GM12874 (cell line): ENCODE measurements at regions not wholly inside any gene's neighbourhood (a gene's known extent, or its start where the extent isn't known, plus 50 kb on each side); places are given as distances from the start of the nearest gene placed in this dataset.

Experiments
- TF ChIP-seq, protein P1 (sequence below): IDR thresholded peaks from 2 replicates; pipeline ENCODE4 v1.5.1; 2011; ENCODE audit warnings: low read depth, mild to moderate bottlenecking, control low read depth, low read length, moderate library complexity; ENCODE audit not compliant: insufficient read depth

DNA sequence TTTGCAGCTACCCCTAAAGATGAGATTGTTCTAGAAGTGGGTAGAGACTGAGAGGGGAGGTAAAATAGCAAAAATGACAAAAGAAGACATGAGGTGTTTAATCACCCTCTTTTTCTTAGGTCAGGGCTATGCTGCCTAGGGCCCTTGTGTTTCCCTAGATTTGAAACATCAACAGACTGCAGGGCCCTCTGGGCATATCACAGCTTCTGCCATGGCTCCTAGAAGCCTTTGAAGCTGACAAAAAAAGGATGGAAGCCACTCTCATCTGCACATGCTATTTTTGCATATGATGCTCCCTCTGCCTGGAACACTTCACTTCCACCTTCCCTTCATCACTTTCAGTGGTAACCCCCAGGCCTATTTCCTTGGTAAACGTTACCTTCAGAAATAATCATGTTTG lies 68.1 kb downstream of the BTG1 start:
- TF ChIP-seq, protein P1, sequence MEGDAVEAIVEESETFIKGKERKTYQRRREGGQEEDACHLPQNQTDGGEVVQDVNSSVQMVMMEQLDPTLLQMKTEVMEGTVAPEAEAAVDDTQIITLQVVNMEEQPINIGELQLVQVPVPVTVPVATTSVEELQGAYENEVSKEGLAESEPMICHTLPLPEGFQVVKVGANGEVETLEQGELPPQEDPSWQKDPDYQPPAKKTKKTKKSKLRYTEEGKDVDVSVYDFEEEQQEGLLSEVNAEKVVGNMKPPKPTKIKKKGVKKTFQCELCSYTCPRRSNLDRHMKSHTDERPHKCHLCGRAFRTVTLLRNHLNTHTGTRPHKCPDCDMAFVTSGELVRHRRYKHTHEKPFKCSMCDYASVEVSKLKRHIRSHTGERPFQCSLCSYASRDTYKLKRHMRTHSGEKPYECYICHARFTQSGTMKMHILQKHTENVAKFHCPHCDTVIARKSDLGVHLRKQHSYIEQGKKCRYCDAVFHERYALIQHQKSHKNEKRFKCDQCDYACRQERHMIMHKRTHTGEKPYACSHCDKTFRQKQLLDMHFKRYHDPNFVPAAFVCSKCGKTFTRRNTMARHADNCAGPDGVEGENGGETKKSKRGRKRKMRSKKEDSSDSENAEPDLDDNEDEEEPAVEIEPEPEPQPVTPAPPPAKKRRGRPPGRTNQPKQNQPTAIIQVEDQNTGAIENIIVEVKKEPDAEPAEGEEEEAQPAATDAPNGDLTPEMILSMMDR, result no peak

DNA sequence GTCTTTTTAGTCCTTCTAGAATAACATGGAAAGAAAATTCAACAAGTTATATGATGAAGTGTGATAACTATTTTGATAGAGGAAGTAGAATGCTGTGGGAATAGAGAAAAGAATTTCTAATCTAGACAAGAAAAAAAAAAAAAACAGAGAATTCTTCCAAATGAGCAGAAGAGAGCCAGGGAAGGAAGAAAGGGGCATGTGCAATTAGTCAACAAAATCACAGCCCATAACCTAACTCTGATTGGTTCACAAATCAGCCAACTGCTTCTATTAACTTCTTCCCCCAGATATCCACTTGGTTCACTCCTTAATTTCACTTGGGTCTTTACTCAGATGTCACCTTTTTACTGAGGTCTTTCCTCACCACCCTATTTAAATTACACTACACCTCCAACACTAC lies 69.5 kb downstream of the BTG1 start:
- TF ChIP-seq, protein P1, result no peak

DNA sequence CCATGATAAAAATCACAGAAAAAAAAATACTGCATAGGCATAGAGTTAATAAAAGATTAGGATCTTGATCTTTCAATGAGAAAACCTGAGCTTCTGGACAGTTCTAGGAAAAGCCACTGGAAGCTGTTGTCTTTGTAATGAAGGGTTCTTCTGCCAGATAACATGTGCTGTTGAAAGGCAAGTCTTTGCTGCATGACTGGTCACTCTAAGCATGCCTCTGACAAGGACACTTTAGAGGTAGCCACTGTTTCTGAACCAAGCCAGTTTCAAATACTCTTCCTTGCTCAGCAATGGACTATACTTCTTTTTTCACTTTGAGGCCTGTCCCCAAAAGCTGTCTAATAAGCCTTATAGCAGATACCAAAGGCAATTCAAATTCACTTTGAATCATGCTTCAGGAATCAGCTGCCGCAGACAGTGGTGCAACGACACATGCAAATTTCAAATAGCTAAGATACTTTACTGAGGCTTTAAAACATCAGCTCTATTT lies 70.2 kb downstream of the BTG1 start:
- TF ChIP-seq, protein P1, result no peak

DNA sequence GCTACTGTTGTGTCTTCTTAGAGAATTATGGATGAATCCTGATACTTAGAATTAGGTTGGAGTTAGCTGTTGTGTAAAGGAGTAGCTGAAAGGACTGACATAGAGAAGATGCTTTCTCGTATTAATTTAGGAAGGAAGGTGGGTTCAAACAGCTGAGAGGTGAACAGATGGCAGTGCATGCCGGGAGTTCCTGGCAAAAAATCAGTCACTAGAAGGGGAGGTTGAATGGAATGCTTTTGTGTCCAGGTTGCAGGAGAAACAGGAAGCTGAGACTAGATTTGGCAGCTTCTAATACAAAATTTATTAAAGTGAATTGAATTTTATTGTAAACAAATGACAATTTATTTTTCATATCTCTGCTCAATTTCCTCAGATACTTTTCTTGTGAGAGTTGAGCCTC lies 70.8 kb downstream of the BTG1 start:
- TF ChIP-seq, protein P1, result no peak

DNA sequence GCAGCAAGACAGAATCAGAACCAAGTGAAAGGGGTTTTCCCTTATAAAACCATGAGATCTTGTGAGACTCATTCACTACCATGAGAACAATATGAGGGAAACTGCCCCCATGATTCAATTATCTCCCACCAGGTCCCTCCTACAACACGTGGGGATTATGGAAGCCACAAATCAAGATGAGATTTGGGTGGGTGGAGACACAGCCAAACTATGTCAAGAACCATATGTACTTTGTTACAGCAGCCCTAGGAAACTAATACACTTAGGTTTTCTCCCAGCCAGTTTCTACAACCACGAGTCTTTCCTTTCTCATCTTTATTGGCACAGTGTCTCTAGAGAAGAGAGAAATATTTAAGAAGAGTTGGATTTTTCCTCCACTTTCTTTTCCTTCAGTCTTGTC lies 72.6 kb downstream of the BTG1 start:
- TF ChIP-seq, protein P1, result no peak

DNA sequence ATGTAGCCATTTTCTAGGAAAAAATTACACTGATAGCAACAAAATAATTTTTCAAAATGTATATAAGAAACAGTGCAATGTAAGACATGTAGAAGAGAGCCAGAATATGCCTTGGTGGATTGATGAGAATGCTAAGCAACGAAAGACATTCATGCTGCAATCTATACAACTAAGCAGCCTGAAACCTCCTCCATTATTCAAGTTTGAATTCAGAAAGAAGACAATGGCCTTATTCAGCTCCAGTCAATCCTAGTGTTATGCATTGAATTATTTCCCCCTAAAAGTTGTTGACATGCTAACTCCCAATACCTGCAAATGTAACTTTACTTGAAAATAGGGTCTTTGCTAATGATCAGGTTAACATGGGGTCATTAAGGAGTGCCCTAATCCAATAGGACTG lies 73.5 kb downstream of the BTG1 start:
- TF ChIP-seq, protein P1, result no peak

DNA sequence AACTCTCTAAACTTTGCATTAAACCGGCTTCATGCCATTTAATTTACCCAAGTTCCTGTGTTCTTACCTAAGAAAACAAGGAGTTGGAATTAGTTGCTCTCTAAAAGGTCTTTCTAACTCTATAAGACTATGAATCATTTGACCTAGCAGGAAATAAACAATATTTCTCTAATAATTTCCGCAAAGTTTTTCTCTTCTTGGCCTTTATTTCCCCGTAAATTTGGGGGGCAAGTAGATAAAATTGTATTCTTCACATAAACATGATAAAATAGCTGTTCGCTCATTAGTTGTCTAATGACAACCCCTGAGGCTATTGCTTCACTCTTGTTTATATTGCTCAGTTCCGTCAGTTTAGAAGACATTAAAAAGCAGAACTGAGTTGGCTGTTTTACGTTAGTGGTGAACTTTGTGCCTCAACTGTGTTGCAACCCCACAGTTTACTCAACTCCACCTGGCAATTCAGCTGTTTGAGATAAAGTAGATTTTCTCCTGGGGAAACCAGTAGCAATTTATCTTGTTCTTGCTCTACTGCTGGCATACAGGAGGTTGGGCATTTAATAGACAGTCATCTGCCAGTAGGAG lies 74.7 kb downstream of the BTG1 start:
- TF ChIP-seq, protein P1, result no peak
